NCI-H2171 (cell line): ENCODE measurements at regions not wholly inside any gene's neighbourhood (a gene's known extent, or its start where the extent isn't known, plus 50 kb on each side); places are given as distances from the start of the nearest gene placed in this dataset.

Experiments
- DNase-seq: peaks from one replicate; lab custom pipeline; 2025; lab: John Stamatoyannopoulos, UW

DNA sequence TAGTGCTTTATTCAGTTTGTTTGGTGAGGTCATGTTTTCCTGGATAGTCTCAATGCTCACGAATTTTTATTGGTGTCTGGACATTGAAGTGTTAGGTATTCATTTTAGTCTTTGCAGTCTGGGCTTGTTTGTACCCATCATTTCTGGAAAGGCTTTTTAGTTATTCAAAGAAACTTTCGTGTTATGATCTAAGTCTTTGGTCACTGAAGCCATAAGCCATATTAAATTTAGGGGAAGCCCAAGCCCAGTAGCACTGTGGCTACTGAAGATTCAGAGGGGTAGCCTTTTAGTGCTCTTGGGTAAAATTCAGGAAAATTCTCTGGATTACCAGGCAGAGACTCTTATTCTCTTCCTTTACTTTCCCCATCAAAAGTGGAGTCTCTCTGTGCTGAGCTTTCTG, 56.2 kb upstream of the PEX5L start:
- DNase-seq = no peak

DNA sequence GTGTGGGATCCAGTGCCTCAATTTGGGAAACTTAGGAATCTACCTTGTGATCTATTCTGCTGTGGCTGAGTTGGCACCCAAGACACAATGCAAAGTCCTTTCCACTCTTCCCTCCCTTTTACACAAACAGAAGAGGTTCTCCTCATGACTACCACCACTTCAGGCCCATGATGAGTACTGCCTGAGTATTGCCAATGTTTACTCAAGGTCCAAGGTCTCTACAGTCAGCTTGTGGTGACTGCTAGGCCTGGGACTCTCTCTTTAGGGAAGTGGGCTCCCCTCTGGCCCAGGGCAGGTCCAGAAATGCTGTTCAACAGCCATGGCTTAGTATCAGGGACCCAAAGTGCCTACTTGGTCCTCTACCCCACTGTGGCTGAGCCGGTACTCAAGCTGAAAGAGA, 56.8 kb upstream of the PEX5L start:
- no peak for DNase-seq

DNA sequence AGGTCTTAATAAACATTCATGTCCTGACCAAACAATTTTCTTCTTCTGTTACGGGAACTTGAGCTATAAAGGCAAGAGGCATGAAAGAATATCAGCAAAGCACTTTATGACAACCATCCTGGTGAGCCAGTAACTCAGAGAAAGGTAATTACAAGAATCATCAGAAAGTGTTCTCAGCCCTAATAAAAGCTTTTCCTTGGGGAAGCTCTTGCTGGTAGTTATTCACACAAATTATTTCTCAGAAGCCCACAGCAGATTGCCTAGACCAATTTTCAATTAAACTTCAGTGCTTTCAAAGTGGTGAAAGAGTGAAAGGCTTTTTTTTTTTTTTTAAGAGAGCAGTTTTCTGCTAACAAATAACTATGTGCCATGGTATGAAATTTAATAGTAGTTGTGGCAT, 60.9 kb upstream of the PEX5L start:
- DNase-seq = no peak

DNA sequence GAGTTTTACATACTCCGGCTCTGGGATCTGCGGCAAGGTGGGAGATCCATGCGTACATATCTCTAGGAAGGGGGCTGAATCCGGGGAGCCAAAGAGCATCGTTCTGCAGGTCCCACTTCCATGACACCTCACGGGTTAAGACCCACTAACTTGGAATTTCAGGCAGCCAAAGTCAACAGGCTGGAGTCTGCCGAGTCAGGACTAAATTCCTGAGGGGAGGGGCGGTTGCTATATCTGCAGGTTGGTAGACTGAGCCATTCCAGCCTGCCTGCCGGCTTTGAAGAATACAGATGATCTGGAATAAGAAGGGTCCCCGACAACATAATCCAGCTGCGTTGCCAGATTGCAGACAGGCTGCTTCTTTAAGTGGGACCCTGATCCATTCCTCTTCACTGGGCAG, 65.4 kb upstream of the PEX5L start:
- no peak for DNase-seq

DNA sequence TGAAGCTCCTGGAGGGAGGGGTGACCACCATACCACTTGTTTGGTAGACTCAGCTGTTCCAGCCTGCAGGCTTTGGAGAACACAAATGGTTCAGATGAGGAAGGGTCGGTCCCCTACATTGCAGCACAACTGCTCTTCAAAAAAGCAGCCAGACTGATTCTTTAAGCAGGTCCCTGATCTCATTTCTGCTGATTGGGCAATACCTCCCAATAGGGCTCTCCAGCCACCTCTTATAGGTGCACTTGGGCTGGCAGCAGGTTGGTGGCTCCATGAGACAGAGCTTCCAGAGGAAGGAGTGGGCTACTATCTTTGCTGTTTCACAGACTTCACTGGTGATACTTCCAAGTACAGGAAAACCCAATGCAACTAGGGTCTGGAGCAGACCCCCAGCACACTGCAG, 65.9 kb upstream of the PEX5L start:
- DNase-seq = no peak

DNA sequence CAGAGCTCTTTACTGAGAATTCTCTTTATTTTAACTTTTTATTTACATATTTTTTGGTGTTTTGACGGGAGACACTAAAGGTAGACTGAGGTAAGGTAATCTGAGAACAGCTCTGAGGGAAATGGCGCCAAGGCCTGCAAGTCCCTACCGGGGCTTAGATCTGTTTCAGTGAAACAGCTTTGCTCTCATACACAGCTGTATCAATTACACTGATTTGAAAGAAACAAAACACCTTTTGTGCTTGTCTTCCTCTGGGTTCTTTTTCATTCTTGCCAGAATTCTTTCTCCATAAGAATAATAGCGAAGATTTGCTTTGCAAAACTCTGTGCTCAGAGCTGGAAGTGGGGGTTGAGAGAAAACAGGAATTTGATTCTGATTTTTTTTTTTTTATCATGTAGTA, 79.5 kb upstream of the PEX5L start:
- peak; percentile 28 for DNase-seq

DNA sequence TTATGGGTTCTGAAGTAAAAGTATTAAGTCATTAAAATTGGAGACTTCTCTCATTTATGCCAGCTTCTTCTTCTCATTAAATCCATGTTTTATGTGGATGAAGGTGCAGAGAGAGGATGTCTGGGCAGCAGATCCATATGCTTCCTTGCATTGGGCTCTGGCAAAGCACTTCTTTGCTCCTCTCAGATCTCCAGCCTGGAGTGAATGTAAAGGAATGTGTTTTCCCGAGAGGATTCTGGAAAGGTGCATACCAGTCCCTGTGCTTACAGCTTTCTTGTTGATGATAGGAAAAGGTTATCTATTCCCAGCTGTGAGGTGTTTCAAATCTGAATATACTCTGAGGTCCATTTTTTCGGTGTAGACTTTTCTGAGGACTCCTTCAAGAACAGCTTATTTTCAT, 79.9 kb upstream of the PEX5L start:
- no peak for DNase-seq

DNA sequence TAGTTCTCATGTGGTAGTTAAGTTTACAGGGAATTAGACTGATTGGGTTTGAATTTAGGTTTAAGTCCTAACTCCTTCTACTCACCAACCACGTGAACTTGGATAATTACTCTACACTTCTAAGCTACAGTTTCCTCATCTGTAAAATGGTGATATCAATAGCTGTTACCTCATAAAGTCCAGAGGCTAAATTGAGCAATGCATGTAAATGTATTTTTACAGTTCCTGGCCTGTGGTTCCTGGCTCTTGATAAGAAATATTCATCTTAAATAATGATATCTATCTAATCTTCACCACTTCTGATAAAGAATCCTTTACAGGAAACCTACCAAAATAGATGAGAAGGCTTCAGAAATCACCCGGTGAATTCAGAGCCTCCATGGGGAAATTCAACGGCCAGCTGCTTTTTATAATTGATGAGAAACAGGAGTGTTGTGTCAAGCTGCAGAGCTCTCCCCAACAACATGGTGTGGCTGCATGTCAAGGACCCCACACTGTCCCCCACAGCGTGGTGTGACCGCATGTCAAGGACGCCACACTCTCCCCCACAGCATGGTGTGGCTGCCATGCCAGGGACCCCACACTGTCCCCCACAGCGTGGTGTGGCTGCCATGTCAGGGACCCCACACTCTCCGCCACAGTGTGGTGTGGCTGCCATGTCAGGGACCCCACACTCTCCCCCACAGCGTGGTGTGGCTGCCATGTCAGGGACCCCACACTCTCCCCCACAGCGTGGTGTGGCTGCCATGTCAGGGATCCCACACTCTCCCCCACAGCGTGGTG, 80.8 kb upstream of the PEX5L start:
- no peak for DNase-seq

DNA sequence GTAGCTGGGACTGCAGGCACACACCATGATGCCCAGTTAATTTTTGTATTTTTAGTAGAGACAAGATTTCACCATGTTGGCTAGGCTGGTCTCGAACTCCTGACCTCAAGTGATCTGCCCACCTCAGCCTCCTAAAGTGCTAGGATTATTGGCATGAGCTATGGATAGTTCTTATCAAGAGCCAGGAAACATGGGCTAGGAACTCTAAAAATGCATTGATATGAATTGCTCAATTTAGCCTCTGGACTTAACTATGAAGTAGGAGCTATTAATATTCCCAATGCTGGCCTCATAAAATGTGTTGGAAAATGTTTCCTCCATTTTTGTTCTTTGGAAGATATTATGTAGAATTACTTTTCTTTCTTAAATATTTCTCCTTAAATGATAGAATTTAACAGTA, 82.8 kb upstream of the PEX5L start:
- no peak for DNase-seq

DNA sequence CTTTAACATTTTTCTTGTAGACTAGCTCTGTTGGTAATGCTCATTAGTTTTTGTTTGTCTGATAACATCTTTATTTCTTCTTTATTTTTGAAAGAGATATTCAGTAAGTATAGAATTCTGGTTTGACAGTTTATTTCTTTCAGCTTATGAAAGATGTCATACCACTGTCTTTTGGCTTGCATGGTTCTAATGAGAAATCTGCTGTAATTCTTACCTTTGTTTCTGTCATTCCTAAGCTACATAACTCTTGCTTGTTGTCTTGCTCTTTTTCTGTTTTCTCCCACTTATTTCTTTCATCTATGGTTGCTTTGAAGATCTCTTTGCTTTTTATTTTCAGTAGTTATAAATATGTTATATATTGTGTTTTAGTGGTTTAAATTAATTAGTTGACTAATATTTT, 87.2 kb upstream of the PEX5L start:
- no peak for DNase-seq

DNA sequence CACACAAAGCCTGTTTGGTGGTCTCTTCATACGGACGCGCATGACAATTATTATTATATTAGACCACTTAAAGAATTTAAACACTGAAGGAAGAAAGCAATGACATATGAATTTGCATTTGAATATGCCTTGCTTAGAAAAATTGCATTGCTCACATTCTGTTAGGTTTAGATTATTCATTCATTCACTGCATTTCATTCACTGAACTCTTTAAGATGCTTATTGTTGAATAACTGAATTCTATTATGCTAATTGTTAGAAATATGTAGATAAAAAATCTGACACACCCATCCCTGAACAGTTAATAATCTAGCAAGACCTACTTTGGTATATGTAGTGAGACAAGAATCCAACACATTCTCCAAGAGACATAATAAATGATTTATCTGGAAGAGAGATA, 94.4 kb upstream of the PEX5L start:
- DNase-seq = no peak

DNA sequence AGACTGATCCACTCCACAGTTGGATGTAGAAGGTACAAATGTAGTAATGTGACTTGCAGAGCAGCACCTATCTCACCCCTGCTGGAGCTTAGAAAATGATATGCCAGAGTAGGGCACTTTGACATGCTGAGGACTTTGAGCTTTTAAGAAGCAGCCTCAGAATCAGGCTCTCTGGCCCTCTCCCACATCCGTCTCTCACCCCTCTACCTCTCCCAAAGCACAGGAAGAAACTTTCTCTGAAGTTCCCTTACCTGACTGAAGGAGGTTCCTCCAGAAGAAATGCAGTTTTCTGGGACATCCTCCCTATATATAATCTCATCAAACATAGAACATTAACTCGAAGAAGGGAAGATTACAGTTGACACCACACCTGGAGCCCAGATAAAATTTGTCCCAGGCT, 98.4 kb upstream of the PEX5L start:
- no peak for DNase-seq

DNA sequence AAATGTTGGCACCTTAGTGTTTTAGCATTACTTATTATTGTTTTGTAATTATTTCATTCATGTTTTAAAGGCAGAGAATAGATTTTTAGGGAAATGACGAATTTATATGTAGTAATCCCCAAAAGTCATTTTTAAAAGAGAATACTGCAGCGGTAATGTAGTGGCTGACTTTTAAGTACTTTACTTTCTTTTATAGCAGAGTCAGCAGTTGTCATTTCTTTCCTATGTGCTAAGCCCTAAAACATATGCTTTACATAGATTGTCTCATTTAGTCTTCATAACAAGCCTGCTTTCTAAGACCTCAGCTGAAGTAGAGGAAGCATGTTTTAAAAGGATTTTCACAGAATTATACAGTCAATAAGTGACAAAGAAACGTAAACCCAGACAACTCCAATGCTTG, 102.1 kb upstream of the PEX5L start:
- DNase-seq = no peak

DNA sequence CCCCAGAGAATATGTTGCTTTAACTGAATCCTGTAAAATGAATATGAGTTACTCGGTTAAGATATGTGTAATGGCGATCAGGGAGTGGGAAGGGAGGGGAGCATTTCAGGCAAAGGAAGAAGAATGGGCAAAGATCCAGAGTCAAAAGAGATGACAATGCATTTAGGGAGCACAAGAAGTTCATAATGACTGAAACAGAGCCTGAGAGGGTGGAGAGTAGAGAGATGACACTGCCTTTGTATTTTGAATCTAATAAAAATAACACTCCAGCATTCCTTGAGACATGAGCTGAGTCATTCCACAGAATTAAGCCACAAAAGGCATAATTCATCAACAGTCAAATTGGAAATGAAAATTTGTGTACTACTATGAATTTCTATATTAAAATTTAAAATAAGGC, 105.3 kb upstream of the PEX5L start:
- DNase-seq = no peak

DNA sequence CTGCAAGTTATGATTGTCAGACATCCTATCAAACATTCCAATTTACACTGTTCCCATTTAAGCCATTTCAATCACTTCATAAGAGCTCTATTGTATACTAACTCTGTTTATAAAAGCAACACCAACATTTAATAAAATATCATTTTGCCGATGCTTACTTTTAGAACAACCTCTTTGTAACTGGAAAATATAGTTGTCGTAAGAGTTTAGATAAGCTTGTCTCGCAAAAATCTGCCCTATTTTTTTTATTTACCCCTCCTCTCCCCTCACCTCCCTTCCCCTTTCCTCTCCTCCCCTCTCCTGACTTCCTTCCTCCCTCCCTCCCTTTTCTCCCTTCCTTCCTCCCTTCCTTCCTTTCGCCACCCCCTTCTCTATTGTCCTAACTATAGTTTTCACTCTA, 105.7 kb upstream of the PEX5L start:
- no peak for DNase-seq

DNA sequence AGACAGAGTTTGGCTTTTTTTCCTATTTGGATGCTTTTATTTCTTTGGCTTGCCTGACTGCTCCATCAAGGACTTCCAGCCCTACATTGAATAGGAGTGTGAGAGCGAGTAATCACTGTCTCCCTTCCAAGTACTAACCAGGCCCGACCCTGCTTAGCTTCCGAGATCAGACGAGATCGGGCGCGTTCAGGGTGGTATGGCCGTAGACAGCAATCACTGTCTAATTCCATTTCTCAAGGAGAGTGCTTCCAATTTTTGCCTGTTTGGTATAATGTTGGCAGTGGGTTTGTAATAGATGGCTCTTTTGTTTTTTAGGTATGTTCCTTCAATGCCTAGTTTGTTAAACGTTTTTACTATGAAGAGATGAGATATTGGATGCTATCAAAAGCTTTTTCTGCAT, 125.0 kb upstream of the PEX5L start:
- no peak for DNase-seq

DNA sequence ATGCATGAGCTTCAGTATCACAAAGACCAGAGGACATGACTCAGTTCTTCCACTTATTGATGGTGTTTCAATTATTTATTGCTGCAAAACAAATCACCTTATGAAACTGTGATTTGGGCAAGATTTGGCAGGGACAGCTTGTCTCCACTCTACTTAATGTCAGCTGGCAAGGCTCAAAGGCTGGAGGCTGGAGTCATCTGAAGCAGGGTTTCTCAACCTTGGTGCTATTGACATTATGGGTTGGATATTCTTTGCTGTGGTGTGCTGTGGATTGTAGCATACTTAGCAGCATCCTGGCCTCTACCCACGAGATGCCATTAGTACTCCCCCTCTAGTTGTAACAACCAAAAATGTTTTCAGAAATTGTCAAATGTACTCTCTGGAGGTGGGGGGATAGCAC, 138.8 kb upstream of the PEX5L start:
- DNase-seq = no peak

DNA sequence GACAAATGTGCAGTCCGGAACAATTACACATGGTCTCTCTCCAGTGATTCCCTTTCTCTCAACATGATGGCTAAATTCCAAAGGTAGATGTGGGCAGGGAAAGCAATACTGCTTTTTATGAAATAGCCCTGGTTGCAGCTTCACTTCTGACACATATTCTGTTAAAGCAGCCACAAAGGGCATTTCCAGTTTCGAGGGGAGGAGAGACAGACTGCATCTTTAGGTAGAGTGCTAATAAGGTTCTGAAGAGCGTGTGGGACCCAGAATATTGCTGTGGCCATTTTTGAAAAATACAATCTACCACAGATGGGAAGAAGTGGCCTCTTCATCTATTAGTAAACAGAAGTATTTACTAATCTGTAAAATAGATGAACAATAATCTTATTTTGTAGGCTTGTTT, 139.3 kb upstream of the PEX5L start:
- no peak for DNase-seq

DNA sequence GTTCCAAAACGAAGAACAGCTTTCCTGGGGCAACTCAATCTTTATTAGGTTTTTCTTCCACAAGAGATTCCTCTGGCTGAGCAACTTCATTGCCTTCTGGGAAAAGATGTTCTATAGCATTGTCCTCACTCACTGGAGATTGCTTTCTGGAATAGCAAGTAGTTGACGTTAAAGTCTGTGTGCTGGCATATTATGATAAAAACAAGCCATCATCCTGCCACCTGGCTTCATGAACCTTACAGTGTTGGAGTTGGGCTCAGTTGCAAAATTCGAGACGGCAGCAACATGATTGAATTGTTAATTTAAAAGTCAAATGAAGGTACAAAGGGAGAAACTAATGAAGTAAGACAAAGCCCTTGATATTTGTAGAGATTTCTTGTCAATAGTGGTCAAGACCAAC, 140.5 kb upstream of the PEX5L start:
- DNase-seq = no peak

DNA sequence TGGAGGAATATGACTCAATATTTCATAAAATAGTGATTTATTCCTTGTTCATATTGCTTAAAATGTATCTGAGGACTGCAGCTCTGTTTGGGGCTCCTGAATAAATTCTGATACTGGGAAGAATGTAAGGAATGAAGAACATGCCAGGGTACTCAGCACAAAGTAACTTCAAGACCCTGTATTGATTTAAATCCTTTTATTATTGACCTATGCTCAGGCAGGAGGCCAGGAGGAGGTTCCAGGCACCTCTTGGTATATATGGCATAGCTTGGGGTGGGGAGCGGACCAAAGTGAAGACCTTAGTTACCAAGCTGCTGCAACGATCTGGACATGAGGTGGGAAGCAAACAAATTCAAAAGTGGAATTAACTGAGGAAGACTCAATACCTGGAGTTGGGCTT, 142.8 kb upstream of the PEX5L start:
- DNase-seq = no peak

DNA sequence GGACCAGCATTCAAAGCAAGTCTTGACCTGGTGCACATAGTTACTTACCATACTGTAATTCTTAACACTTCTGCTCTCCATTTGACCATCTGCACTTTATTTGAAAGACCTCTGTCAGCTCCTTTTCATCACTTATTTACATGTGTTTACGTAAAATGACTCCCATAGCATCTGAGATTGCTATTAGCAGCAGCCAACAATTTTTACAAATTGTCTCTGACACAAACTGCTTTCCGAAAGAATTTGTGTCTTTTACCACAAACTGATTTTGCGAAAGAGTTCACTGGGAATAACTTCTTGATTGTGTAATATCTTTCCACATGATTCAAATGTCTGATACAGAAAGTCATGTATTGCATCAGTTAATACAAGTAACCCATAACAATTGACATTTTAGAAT, 144.1 kb upstream of the PEX5L start:
- no peak for DNase-seq

DNA sequence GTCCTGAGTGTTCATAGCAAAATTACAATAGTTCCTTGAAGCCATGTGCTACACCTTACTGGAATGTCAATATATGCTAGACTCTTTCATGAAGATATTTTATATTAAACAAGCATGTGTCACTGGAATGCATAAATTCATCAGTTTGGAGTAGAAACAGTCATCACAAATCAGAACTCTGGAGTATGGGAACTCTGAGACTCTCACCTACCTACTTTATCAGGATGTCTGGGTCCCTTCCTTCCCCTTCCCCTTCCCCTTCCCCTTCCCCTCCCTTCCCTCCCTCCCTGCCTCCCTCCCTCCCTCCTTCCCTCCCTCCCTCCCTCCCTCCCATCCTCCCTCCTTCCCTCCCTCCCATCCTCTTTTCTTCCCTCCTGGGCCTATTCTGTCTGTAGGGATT, 144.7 kb upstream of the PEX5L start:
- no peak for DNase-seq

DNA sequence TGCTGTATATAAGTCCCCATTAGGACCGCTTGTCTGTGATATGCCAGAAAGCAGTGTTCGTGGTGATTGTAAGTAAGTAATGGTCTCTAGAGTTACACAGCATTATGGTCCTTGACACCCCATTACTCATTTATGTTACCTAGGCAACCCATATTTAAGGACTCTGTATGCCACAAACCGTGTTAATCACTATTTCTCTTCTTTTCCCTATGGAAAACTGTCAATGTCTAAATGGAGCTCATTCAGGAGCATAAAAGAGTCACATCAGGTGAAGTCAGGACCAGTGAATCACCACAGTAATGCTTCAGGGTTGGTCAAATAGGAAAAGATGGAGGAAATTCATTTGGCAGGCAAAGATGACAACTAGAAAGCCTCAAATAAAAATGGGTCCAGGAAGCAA, 146.6 kb upstream of the PEX5L start:
- no peak for DNase-seq

DNA sequence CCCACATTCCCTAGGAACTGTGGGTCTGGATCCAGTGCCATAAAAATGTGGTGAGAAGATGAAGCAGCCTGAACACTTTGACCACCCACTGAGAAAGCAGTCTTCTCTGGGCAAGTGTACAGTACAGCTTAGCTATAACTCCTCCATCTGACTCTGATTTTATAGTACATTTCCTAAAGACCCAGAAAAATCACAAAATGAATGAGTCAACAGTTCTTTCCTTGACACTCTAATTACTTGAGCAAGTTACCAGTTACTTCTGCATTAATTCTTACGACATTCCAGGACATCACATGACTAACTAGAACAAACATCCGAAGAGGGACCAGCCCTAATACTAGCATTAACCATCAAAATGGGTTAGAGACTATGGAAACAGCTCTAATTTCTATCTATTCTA, 148.1 kb upstream of the PEX5L start:
- no peak for DNase-seq

DNA sequence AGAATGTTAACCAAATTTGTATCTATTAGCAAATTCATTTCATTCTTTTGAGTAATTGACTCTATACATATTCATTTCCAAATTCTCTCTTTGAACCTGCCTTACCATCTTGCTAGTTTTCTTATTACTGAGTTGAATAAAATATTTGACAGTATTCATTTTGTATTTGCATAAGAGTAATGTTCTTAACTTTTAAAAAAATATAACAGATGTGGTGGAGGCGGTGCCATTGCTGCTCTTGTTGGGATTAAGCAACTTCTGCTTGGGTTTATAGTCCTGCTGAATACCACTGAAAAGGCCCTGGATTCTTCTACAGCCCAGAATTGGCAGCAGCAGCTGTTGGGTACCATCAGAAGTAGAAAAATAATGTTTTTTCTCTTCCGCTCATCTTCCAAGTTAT, 148.9 kb upstream of the PEX5L start:
- no peak for DNase-seq
